Left cardiac atrium (tissue), 4 donors: ENCODE measurements at regions not wholly inside any gene's neighbourhood (a gene's known extent, or its start where the extent isn't known, plus 50 kb on each side); places are given as distances from the start of the nearest gene placed in this dataset.

ENCODE experiments used
- ATAC-seq, 2 donors: fragments of 200-7000 bp; cut with Tn5 transposase; one replicate each; pipeline ENCODE4 v1.9.1; 2020; ENCODE audit warnings: mild to moderate bottlenecking in 2 of 2, moderate library complexity in 2 of 2
- DNase-seq: peaks from one replicate; pipeline ENCODE4 v3.0.0-alpha.2; 2020
- intact Hi-C, 2 donors: fragments of 100-400 bp; cut with DNase I; formaldehyde crosslinking; loops; one replicate each; pipeline versions ENCODE4 v1.14.1 to v1.15.1; 2022 to 2023
- donor health status: DM: no; HTN: yes; CAD: no.
- donor health status: DM: no; HTN: yes; CAD: no; lungs with severe emphysema.
- donor health status: DM: yes; HTN: yes; CAD: no.
- donor health status: Dilated cardiomyopathy.

DNA sequence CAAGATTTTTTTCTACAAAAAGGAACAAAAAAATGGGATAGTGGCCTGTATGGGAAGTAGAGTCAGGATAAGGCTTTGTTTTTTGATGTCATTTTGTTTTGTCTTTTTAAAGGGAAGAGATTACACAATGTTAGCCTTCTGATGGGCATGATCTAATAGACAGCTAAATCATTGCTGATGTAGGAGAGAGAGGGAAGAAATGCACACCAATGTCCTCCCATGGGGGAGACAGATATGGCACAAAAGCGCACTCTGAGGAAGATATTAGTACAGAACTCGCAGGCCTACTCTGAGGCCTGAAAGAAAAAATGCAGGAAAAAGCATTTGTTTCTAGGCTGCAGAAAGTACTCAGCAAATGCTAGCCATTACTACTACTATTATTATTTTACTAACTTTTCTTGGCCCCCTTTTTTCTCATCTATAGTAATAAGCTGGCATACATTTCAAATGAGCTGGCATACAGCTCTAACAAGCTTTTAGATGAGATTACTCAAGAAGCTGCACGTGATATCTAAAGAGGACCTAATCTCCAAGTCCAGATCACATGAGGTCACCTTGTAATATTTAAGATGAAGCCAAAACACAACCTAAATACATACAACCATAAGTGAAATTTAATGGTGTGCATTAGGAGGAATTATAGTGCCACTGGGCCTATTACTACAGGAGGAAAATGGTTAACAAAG lies 269.4 kb upstream of the TANK start:
- DNase-seq (no peak), ATAC-seq (peak in 1 of 2 donors; percentile 21)
- intact Hi-C loops, result no loop called here

DNA sequence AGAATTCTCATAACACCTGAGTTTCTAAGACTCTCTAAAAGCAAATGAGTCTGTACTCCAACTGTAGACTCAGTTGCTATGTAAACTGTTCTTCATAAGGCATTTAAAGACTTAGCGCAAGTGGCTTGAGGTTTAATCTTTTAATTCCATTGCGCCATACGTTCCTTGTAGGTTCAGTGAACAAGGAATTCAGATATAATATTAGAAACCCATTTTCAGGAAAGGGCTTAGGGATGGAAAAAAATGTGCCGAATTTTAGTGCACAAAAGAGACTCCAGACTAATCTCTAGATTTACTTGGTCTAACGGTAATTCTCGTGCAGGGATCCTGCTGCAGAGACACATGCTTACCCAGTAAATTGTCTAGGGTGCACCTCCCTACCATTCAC lies 268.9 kb upstream of the TANK start:
- intact Hi-C loops, result no loop called here
- DNase-seq (no peak), ATAC-seq (no peak)

DNA sequence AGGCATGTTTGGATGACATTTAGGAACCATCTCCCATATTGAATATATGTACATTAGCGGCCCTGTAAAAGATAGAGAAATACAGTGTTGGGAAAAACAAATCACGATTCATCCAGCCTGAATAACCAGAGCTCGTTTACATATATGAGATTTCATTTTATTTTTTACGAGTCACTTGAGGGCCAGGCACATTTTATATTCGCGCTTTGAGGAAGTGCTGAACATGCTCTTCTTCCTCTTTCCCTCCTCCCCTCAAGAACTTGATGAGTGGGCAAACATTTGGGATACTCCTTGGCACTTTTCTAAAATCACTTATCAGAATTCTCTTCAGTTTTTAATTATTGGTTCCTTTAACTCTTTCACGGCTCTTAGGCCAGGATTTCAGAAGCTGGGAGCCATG lies 268.0 kb upstream of the TANK start:
- intact Hi-C loops, result no loop called here
- no peak for ATAC-seq

DNA sequence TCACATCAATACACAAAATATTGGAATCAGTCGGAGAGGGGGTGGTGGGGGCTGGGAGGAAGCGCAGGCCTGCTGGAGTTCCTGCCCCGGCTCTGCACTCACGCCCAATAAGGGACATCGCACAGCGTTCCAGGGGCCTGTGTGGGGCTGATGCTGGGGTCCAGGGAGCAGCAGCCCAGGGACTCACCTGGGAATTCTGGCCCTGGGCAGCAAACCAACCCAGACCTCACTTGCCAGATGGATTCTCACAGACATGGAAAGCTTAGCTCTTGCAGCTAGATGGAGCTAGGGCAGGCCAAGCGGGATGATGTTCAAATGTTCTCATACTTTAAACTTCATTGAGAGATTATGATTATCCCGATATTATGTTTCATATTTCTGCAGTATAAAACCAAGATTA lies 266.6 kb upstream of the TANK start:
- no peak for DNase-seq
- intact Hi-C loops, result no loop called here
- peak; percentile 16 to 68 for ATAC-seq

More for the DNA sequence above, 268.0 kb upstream of the TANK start:
- no peak for DNase-seq

DNA sequence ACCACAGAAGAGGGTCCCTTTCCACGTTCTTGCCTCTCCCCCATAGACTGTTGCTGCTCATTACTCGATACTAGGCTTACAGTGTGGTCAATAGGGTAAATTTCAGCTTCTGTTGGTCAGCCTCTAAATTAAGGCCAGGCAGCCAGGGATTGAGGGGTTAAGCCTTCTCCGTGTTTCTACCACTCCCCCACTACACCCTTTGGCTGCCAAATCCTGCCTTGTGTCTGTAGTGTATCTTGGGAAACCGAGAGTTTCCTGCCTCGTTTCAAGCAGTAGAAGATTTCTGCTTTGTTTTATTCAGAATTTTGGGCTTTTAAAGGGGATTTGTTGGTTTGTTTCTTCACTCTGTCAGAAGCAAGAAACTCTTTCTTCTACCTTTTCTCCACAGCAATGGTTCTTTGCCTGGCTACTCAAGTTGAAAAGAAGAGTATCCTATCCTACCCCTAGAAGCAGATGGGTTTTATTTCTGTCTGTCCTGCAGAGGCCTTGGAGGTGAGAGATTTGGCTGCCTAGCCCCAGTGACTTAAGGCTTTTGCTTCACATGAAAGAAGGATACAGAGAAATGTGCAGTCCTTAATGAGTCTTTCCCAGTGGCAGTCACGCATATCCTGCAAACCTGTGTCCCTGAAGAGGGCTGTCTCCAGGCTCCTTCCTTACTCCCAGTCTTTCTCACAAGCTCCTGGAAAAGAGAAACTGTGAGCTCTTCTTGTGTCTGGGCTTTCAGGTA lies 261.5 kb upstream of the TANK start:
- ATAC-seq (no peak), DNase-seq (no peak)
- intact Hi-C loops, result no loop called here

- intact Hi-C loops, result no loop called here
- DNase-seq (no peak), ATAC-seq (no peak)
Measured at GRCh38 chr2:160901613-160902012, 258.6 kb upstream of the TANK start.

GRCh38 chr2:160905862-160906261 lies 254.4 kb upstream of the TANK start:
- ATAC-seq, result no peak
- intact Hi-C loops, result no loop called here
- DNase-seq, result no peak

- no peak for DNase-seq
- intact Hi-C loops, result no loop called here
- no peak for ATAC-seq
Measured at GRCh38 chr2:160906878-160907277, 253.3 kb upstream of the TANK start.

- DNase-seq (no peak), ATAC-seq (no peak)
- intact Hi-C loops, result no loop called here
Measured at GRCh38 chr2:160907738-160908137, 252.5 kb upstream of the TANK start.

DNA sequence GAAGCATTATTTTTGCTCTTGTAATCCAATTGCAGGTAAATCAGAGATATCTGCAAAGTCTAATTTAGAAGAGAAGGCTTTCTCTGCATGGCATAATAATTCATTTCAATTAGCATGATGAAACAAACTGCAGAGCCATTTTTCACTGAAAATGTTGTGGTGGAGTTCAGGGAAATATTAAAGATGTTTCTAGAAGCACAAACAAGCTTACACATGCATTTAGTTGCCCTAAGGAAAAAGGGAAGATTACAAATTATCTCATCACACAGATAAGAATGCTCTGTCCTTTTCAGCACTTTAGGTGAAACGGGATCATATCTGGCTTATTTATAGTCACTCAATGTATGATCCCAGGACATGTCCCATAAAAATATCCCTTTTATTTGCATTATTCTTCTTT lies 252.1 kb upstream of the TANK start:
- intact Hi-C loops, result no loop called here
- no peak for DNase-seq
- ATAC-seq, result no peak

DNA sequence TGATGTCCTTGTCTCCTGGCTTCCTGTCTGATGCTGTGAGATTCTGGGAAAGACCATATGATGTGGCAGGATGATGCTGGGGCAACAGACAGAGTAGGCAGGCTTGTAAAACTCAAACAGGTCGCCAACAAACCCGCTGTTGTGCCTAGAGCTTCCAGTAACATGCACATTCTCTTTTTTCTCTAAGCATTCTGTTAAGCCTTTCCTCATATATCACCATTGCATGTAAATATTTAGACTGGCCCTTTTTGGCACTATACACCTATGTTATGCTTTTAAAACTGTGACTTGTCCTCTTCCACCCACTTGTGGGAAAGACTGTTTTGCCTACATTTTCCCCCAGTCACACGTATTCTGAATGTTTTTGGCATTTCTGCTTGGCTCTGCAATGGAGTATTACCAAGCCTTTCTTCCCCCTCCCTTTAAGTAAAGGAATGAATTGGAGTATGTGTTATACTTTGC lies 250.4 kb upstream of the TANK start:
- DNase-seq (no peak), ATAC-seq (peak in 1 of 2 donors; percentile 28)
- intact Hi-C loops, result no loop called here

DNA sequence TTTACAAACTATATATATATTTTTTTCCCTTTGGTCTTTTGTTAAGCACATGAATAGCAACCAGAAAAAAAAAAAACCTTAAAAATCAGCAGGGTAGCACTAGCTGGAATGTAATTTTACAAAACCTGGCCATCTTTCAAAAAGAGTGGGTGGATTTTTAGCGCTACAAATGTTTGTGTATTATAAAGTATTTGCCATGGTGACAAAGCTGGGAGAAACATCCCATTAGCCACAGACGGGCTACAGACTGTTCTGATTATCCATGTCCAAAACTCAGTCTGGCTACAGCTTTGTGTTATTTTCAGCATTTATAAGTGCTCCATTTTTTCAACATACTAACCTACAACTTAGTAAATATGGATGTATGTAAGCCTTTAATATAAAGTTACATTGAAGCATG lies 249.5 kb upstream of the TANK start:
- DNase-seq (no peak), ATAC-seq (peak; percentile 82 to 93)
- intact Hi-C loops, result no loop called here

DNA sequence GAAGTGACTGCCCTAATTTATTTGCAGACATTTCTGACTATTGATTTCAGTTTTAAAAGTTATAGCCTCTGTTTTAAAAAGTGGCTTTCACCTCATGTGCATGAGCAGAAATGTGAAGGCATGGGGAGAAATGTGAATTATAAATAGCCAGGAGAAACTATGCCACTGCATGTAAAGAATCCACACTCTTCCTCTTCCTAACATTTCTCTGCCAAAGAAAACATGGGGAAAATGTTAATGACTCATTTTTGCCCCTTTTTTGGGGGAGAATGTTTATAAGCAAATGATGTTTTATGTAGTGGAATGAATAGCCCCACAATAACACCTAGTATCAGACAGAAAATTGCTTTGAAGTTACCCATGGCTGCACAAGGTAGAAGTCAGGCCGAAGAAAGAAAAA lies 249.0 kb upstream of the TANK start:
- ATAC-seq (no peak), DNase-seq (no peak)
- intact Hi-C loops, result no loop called here

- intact Hi-C loops, result no loop called here
- no peak for ATAC-seq
Measured at GRCh38 chr2:160912276-160912675, 248.0 kb upstream of the TANK start.

GRCh38 chr2:160913323-160913722 lies 246.9 kb upstream of the TANK start:
- DNase-seq (no peak), ATAC-seq (no peak)
- intact Hi-C loops, result no loop called here

More at GRCh38 chr2:160912276-160912675, 248.0 kb upstream of the TANK start:
- no peak for DNase-seq

GRCh38 chr2:160914217-160914616 lies 246.0 kb upstream of the TANK start:
- DNase-seq (no peak), ATAC-seq (no peak)
- intact Hi-C loops, result no loop called here

DNA sequence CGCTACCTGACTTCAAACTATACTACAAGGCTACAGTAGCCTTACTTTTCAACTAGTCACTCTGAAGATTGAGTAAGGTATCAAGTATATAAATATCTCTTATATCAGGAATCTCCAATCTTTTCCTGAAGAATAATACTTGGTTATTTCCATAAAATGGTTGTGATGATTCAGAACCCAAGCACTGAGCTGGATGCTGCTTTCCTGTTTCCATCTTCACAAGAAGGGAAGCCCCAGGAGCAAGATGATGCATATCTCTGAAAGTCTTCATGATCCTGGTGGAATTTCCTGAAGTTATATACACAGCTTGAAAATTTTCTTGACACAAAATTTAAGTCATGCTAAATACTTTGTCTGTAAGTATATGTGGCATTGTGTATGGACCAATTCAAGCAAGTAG lies 243.9 kb upstream of the TANK start:
- DNase-seq (no peak), ATAC-seq (no peak)
- intact Hi-C loops, result no loop called here

GRCh38 chr2:160917850-160918249 lies 242.4 kb upstream of the TANK start:
- intact Hi-C loops, result no loop called here
- ATAC-seq (no peak), DNase-seq (no peak)

DNA sequence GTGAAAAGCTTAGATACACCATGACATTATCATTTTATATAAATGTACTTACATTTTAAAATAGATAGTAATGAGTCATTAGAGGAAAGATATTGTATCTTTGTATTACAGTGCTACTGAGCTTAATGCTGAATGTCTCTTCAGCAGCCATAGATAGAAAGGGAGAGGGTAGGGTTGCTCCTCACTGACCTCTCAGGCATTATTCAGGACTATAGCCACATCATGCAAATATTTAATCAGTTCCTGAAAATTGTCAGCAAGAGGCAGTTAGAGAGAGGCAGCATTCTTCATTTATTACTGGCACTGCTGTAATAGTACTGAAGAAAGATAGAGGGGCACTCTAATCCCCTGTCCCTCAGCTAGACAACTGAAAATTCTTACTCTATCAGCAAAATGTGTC lies 242.0 kb upstream of the TANK start:
- DNase-seq (no peak), ATAC-seq (no peak)
- intact Hi-C loops, result no loop called here

GRCh38 chr2:160918906-160919503 lies 241.2 kb upstream of the TANK start:
- intact Hi-C loops, result no loop called here
- DNase-seq, result peak; percentile 71
- ATAC-seq, result peak; percentile 82 to 84

DNA sequence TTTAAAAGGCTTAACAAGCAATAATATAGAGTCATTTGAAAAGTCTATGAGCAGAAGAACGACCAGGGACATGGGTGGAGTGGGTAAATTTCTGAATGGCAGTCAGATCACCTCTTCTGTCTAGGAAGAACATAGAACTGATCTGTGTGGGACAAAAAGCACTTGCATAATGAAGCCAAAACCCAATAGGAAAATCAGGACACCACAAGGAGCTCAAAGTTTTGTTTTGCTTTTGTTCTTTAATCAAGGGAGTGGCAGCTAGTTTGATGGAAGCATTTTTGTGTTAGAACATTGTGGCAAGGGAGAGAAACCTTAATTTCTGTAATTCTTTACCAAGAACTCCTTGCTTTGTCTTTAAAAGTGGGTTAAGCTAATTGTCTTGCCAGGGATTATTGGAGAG lies 240.2 kb upstream of the TANK start:
- intact Hi-C loops, result no loop called here
- ATAC-seq (no peak), DNase-seq (no peak)
